D721Med (cell line): ENCODE measurements at regions not wholly inside any gene's neighbourhood (a gene's known extent, or its start where the extent isn't known, plus 50 kb on each side); places are given as distances from the start of the nearest gene placed in this dataset.

Source experiments
- DNase-seq: peaks from one replicate; pipeline ENCODE4 v3.0.0; 2011; ENCODE audit warnings: low spot score; ENCODE audit not compliant: insufficient read length
- FAIRE-seq: peaks from 2 replicates; lab custom pipeline; 2011; peaks lifted over from hg19 to GRCh38; lab: Jason Lieb, UNC
- CTCF ChIP-seq: IDR thresholded peaks from 2 replicates; pipeline ENCODE4 v1.5.1; 2012; ENCODE audit warnings: mild to moderate bottlenecking, control low read depth; ENCODE audit not compliant: insufficient read depth; ENCODE audit errors: missing control alignments

GRCh38 chr15:96261575-96262034 is 68.9 kb upstream of the NR2F2 start:
- DNase-seq (no peak), FAIRE-seq (no peak)
- TF ChIP-seq CTCF, result no peak

GRCh38 chr15:96262097-96262496 is 68.4 kb upstream of the NR2F2 start:
- no peak for TF ChIP-seq CTCF
- FAIRE-seq, result no peak
- no peak for DNase-seq

GRCh38 chr15:96262549-96263489 is 67.7 kb upstream of the NR2F2 start:
- TF ChIP-seq CTCF, result no peak
- DNase-seq, result no peak
- no peak for FAIRE-seq

GRCh38 chr15:96264351-96264798 is 66.1 kb upstream of the NR2F2 start:
- no peak for DNase-seq
- no peak for FAIRE-seq
- TF ChIP-seq CTCF, result no peak

- FAIRE-seq, result no peak
- no peak for TF ChIP-seq CTCF
- DNase-seq, result no peak
Measured at GRCh38 chr15:96264801-96265515, 65.5 kb upstream of the NR2F2 start.

- no peak for DNase-seq
- TF ChIP-seq CTCF, result no peak
- no peak for FAIRE-seq
Measured at GRCh38 chr15:96266456-96266855, 64.0 kb upstream of the NR2F2 start.
